ENCODE measurements at regions not wholly inside any gene's neighbourhood (a gene's known extent, or its start where the extent isn't known, plus 50 kb on each side); places are given as distances from the start of the nearest gene placed in this dataset.

DNA sequence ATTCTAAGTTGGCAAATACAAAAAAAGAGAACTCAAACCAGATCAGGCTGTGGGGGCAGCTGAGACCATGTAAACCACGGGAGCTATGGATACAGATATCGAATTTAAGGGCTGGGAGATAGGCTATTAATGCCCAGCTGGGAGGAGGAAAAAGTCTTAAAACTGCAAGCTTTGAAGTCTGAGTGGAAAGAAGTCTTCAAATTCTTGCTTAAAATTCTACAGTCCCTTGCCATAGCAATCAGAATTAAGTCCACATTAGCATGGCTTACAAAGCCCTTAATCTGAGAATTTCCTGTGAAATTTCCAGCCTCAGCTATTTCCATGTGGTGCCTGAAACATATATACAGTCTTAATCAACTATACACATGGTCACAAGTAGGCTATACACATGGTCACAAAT is 465.0 kb upstream of the HSF2 start:
- TF ChIP-seq CTCF (IDR thresholded peaks at IDR 0.05) (no peak), POLR2AphosphoS5 (IDR thresholded peaks at IDR 0.05) (no peak), EP300 (IDR thresholded peaks at IDR 0.05) (no peak)
